HG03460 (cell line): ENCODE measurements at regions not wholly inside any gene's neighbourhood (a gene's known extent, or its start where the extent isn't known, plus 50 kb on each side); places are given as distances from the start of the nearest gene placed in this dataset.

ENCODE experiments used
- ATAC-seq: cut with Tn5 transposase; IDR thresholded peaks from one replicate; pipeline ENCODE4 v1.9.1; 2021; ENCODE audit not compliant: unreplicated experiment

GRCh38 chr13:33692531-33692930 lies 125.4 kb upstream of the RFC3 start:
- ATAC-seq = no peak

GRCh38 chr13:33694546-33694945 lies 123.4 kb upstream of the RFC3 start:
- ATAC-seq = no peak

- ATAC-seq = no peak
Measured at GRCh38 chr13:33696530-33696929, 121.4 kb upstream of the RFC3 start.

GRCh38 chr13:33697926-33698325 lies 120.0 kb upstream of the RFC3 start:
- no peak for ATAC-seq

GRCh38 chr13:33707449-33707848 lies 110.5 kb upstream of the RFC3 start:
- no peak for ATAC-seq

- no peak for ATAC-seq
Measured at GRCh38 chr13:33710924-33711323, 107.0 kb upstream of the RFC3 start.

- no peak for ATAC-seq
Measured at GRCh38 chr13:33711436-33711835, 106.5 kb upstream of the RFC3 start.

GRCh38 chr13:33717775-33718174 lies 100.2 kb upstream of the RFC3 start:
- ATAC-seq = no peak

GRCh38 chr13:33721724-33722123 lies 96.2 kb upstream of the RFC3 start:
- ATAC-seq = no peak

- no peak for ATAC-seq
Measured at GRCh38 chr13:33722216-33722915, 95.6 kb upstream of the RFC3 start.

- no peak for ATAC-seq
Measured at GRCh38 chr13:33723365-33723764, 94.6 kb upstream of the RFC3 start.

GRCh38 chr13:33723772-33724435 lies 94.0 kb upstream of the RFC3 start:
- peak; percentile 62 for ATAC-seq

- no peak for ATAC-seq
Measured at GRCh38 chr13:33725340-33725739, 92.6 kb upstream of the RFC3 start.

- ATAC-seq = no peak
Measured at GRCh38 chr13:33727297-33728083, 90.5 kb upstream of the RFC3 start.

- ATAC-seq = peak; percentile 89
Measured at GRCh38 chr13:33728271-33729037, 89.5 kb upstream of the RFC3 start.

- ATAC-seq = no peak
Measured at GRCh38 chr13:33730147-33730546, 87.8 kb upstream of the RFC3 start.

- ATAC-seq = no peak
Measured at GRCh38 chr13:33730619-33731018, 87.3 kb upstream of the RFC3 start.

GRCh38 chr13:33735276-33735675 lies 82.7 kb upstream of the RFC3 start:
- ATAC-seq = no peak

- ATAC-seq = no peak
Measured at GRCh38 chr13:33739254-33739653, 78.7 kb upstream of the RFC3 start.

- ATAC-seq = no peak
Measured at GRCh38 chr13:33740134-33740538, 77.8 kb upstream of the RFC3 start.

GRCh38 chr13:33742321-33742720 lies 75.6 kb upstream of the RFC3 start:
- no peak for ATAC-seq
